Loucy (cell line): ENCODE measurements at regions not wholly inside any gene's neighbourhood (a gene's known extent, or its start where the extent isn't known, plus 50 kb on each side); places are given as distances from the start of the nearest gene placed in this dataset.

Experiments used
- CTCF ChIP-seq: fragments of 200-600 bp; sonication (generic); conservative IDR thresholded peaks from 2 replicates; pipeline ENCODE4 v1.5.1; 2014; ENCODE audit warnings: mild to moderate bottlenecking, antibody characterized with exemption, low read length
- EZH2phosphoT487 ChIP-seq: fragments of 200-600 bp; IDR thresholded peaks from 2 replicates; pipeline ENCODE4 v1.6.1; 2018; ENCODE audit warnings: antibody characterized with exemption, mild to moderate bottlenecking, moderate library complexity, borderline replicate concordance

- no peak for TF ChIP-seq CTCF
- no peak for TF ChIP-seq EZH2phosphoT487
Observed at GRCh38 chr3:64765947-64766346, 78.1 kb upstream of the ADAMTS9 start.
